MM.1S (cell line): ENCODE measurements at regions not wholly inside any gene's neighbourhood (a gene's known extent, or its start where the extent isn't known, plus 50 kb on each side); places are given as distances from the start of the nearest gene placed in this dataset.

Source experiments
- DNase-seq: peaks from one replicate; pipeline ENCODE4 v3.0.0-alpha.2; 2015
- H2AFZ ChIP-seq: fragments of 300-600 bp; sonication (generic); 2 replicates; pipeline ENCODE4 v1.6.0; 2016; ENCODE audit warnings: antibody characterized with exemption, low read length
- H3F3A ChIP-seq: fragments of 300-600 bp; sonication (generic); 2 replicates; pipeline ENCODE4 v1.6.1; 2016; ENCODE audit warnings: mild to moderate bottlenecking, antibody characterized with exemption, low read length, moderate library complexity, mixed read lengths; ENCODE audit not compliant: insufficient read depth
- H3K27ac ChIP-seq: fragments of 300-600 bp; sonication (generic); 2 replicates; pipeline ENCODE4 v1.5.1; 2016; ENCODE audit warnings: mild to moderate bottlenecking, low read length
- H3K27me3 ChIP-seq: fragments of 300-600 bp; sonication (generic); replicated peaks from 2 replicates; pipeline ENCODE4 v1.6.0; 2016; ENCODE audit warnings: low read length; ENCODE audit not compliant: insufficient read depth
- H3K36me3 ChIP-seq: fragments of 300-600 bp; sonication (generic); replicated peaks from 2 replicates; pipeline ENCODE4 v1.6.1; 2016; ENCODE audit warnings: mild to moderate bottlenecking, low read length, mixed read lengths; ENCODE audit not compliant: insufficient read depth
- H3K4me1 ChIP-seq: fragments of 300-600 bp; sonication (generic); 2 replicates; pipeline ENCODE4 v1.6.1; 2016; ENCODE audit warnings: low read length, mixed read lengths
- H3K4me2 ChIP-seq: fragments of 300-600 bp; sonication (generic); 2 replicates; pipeline ENCODE4 v1.6.0; 2016; ENCODE audit warnings: low read depth, low read length
- H3K4me3 ChIP-seq: fragments of 300-600 bp; sonication (generic); 2 replicates; pipeline ENCODE4 v1.5.1; 2016; ENCODE audit warnings: low read length, mixed read lengths
- H3K79me2 ChIP-seq: fragments of 300-600 bp; sonication (generic); 2 replicates; pipeline ENCODE4 v1.6.1; 2016; ENCODE audit warnings: mixed run types, low read length, mixed read lengths
- H3K9ac ChIP-seq: fragments of 300-600 bp; sonication (generic); 2 replicates; pipeline ENCODE4 v1.6.1; 2016; ENCODE audit warnings: low read length, mixed read lengths
- H3K9me2 ChIP-seq: fragments of 300-600 bp; sonication (generic); replicated peaks from 2 replicates; pipeline ENCODE4 v1.6.1; 2016; ENCODE audit warnings: mild to moderate bottlenecking, low read length, mixed read lengths; ENCODE audit not compliant: insufficient read depth
- H3K9me3 ChIP-seq: fragments of 300-600 bp; sonication (generic); replicated peaks from 2 replicates; pipeline ENCODE4 v1.6.1; 2016; ENCODE audit warnings: mild to moderate bottlenecking, low read length, mixed read lengths; ENCODE audit not compliant: insufficient read depth
- H4K20me1 ChIP-seq: fragments of 300-600 bp; sonication (generic); 2 replicates; pipeline ENCODE4 v1.6.1; 2016; ENCODE audit warnings: mild to moderate bottlenecking, low read length, moderate library complexity, mixed read lengths; ENCODE audit not compliant: insufficient read depth
- EZH2 ChIP-seq: fragments of 300-600 bp; sonication (generic); optimal IDR thresholded peaks from 2 replicates; pipeline ENCODE3; 2017; ENCODE audit warnings: low read depth, mild to moderate bottlenecking, antibody characterized with exemption, low read length, mixed read lengths
- EZH2phosphoT487 ChIP-seq: fragments of 300-600 bp; sonication (generic); IDR thresholded peaks from 2 replicates; pipeline ENCODE4 v1.6.1; 2018; ENCODE audit warnings: antibody characterized with exemption, low read length
- TF ChIP-seq, protein P1 (sequence below): fragments of 300-600 bp; sonication (generic); IDR thresholded peaks from 2 replicates; pipeline ENCODE4 v1.5.1; 2016; ENCODE audit warnings: antibody characterized with exemption, low read length, mixed read lengths

DNA sequence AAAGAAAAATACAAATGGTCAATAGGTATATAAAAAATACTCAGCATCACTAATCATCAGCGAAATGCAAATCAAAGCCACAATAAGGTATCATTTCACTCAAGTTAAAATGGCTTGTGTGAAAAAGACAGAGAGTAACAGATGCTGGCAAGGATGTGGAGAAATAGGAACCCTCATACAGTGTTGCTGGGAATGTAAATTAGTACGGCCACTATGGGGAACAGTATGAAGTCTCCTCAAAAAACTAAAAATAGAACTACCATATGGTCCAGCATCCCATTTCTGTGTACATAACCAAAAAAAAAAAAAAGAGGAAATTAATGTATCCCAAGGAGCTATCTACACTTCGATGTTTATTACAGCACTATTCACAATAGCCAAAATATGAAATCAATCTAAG lies 98.1 kb upstream of the TGFBR2 start:
- Histone ChIP-seq H3F3A (no peaks in the 10 kb centered on the region), H4K20me1 (no peaks in the 10 kb centered on the region)
- TF ChIP-seq EZH2 (no peak), EZH2phosphoT487 (no peak)
- TF ChIP-seq, protein P1, sequence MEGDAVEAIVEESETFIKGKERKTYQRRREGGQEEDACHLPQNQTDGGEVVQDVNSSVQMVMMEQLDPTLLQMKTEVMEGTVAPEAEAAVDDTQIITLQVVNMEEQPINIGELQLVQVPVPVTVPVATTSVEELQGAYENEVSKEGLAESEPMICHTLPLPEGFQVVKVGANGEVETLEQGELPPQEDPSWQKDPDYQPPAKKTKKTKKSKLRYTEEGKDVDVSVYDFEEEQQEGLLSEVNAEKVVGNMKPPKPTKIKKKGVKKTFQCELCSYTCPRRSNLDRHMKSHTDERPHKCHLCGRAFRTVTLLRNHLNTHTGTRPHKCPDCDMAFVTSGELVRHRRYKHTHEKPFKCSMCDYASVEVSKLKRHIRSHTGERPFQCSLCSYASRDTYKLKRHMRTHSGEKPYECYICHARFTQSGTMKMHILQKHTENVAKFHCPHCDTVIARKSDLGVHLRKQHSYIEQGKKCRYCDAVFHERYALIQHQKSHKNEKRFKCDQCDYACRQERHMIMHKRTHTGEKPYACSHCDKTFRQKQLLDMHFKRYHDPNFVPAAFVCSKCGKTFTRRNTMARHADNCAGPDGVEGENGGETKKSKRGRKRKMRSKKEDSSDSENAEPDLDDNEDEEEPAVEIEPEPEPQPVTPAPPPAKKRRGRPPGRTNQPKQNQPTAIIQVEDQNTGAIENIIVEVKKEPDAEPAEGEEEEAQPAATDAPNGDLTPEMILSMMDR, result no peak

DNA sequence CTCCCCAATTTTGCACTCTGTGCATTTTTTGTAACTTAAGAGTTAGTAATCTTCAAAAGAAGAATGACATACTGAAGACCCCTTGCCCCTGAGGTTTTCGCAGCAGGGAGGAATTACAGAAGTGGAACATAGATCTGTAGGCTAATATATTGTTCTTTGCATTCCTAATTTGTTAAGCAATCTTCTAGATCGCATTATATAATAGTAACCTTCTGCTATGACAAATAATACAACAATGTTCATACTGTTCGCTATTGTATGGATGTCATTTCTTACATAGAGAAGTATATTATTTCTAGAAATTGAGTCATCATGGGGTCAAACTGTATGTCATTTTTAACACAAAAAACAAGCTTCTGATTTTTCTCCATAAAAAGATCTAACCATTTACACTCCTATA lies 95.8 kb upstream of the TGFBR2 start:
- TF ChIP-seq, protein P1, result no peak
- TF ChIP-seq EZH2 (no peak), EZH2phosphoT487 (no peak)
- no peaks in the 10 kb centered on the region for H3K9me2 ChIP-seq
- no peak overlapping the region for H3K9ac ChIP-seq
- H3K4me1 ChIP-seq, result no peaks in the 10 kb centered on the region
- H3K36me3 ChIP-seq, result no peaks in the 10 kb centered on the region
- no peaks in the 10 kb centered on the region for H3K9me3 ChIP-seq
- H3K4me2 ChIP-seq, result no peak overlapping the region
- no peak overlapping the region for H3K4me3 ChIP-seq
- no peak for DNase-seq
- no peak overlapping the region for H2AFZ ChIP-seq
- no peaks in the 10 kb centered on the region for H3F3A ChIP-seq
- H4K20me1 ChIP-seq, result no peaks in the 10 kb centered on the region
- no peak overlapping the region for H3K27ac ChIP-seq
- H3K79me2 ChIP-seq, result no peaks in the 10 kb centered on the region
- H3K27me3 ChIP-seq, result no peaks in the 10 kb centered on the region

More for the DNA sequence above, 98.1 kb upstream of the TGFBR2 start:
- H3K27ac ChIP-seq, result no peak overlapping the region
- no peak for DNase-seq
- no peaks in the 10 kb centered on the region for H3K27me3 ChIP-seq
- no peak overlapping the region for H3K4me2 ChIP-seq
- no peak overlapping the region for H2AFZ ChIP-seq
- H3K4me1 ChIP-seq, result no peaks in the 10 kb centered on the region
- H3K9me2 ChIP-seq, result no peaks in the 10 kb centered on the region
- no peaks in the 10 kb centered on the region for H3K9me3 ChIP-seq
- H3K36me3 ChIP-seq, result no peaks in the 10 kb centered on the region
- H3K79me2 ChIP-seq, result no peaks in the 10 kb centered on the region
- H3K4me3 ChIP-seq, result no peak overlapping the region
- no peak overlapping the region for H3K9ac ChIP-seq

DNA sequence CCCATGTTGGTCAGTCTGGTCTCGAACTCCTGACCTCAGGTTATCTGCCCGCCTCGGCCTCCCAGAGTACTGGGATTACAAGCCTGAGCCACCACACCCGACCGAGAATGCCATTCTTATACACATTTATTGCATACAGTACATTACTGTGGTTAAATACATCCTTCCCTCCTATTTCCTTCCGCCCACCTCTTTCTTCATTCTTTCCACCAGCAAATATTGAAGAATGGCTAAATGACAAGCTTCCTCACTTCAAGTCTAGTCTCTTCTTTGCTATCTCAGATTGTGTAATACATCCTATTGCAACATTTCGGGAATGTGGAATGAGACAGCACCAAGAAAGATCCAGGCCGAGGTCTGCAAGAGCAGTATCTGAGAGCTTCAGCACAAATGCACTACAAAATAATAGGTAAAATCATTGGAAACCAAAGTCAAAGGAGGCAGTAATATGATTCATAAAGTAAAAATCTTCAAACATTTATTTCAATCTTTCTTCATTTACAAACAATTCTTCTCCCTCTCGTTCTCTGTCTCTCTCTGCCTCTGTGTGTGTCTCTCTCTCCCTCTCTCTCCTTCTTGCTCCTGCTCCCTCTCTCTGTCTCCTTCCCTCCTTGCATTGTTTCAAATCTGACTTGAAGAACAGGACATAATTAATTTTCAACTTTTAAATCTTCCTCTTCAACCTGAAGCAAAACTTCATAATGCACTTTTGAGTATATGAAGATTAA lies 94.7 kb upstream of the TGFBR2 start:
- H3K4me3 ChIP-seq, result no peak overlapping the region

DNA sequence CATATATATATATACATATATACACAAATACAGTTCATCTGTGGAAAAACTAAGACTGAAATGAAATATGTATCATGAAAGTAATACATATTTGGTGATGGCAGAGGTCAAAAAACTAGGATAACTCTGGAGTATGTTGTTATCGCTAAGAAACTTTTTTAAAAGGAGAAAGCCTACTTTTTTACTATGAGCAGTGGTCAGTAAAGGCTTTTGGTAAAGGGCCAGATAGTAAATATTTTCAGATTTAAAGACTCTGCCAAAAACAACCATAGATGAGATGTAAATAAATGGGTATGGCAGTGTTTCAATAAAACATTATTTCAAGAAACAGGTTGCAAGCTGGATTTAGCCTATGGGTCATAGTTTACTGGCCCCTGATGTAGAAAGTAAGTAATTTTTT lies 93.8 kb upstream of the TGFBR2 start:
- H3F3A ChIP-seq, result no peaks in the 10 kb centered on the region
- H2AFZ ChIP-seq, result no peak overlapping the region
- no peak overlapping the region for H3K9ac ChIP-seq
- H3K27me3 ChIP-seq, result no peaks in the 10 kb centered on the region
- no peaks in the 10 kb centered on the region for H3K36me3 ChIP-seq
- no peak overlapping the region for H3K4me3 ChIP-seq
- no peaks in the 10 kb centered on the region for H3K4me1 ChIP-seq
- DNase-seq, result no peak
- H3K9me2 ChIP-seq, result no peaks in the 10 kb centered on the region
- H4K20me1 ChIP-seq, result no peaks in the 10 kb centered on the region
- H3K79me2 ChIP-seq, result no peaks in the 10 kb centered on the region
- no peak overlapping the region for H3K27ac ChIP-seq
- no peak overlapping the region for H3K4me2 ChIP-seq
- H3K9me3 ChIP-seq, result no peaks in the 10 kb centered on the region
- TF ChIP-seq EZH2phosphoT487, result no peak
- TF ChIP-seq, protein P1, result no peak
- no peak for TF ChIP-seq EZH2

More for the DNA sequence above, 94.7 kb upstream of the TGFBR2 start:
- no peaks in the 10 kb centered on the region for H3K27me3 ChIP-seq
- H3K4me1 ChIP-seq, result no peaks in the 10 kb centered on the region
- no peak overlapping the region for H3K4me2 ChIP-seq
- no peak overlapping the region for H2AFZ ChIP-seq
- no peaks in the 10 kb centered on the region for H3F3A ChIP-seq
- H3K27ac ChIP-seq, result no peak overlapping the region
- H3K79me2 ChIP-seq, result no peaks in the 10 kb centered on the region
- no peak overlapping the region for H3K9ac ChIP-seq
- no peaks in the 10 kb centered on the region for H3K9me3 ChIP-seq
- H4K20me1 ChIP-seq, result no peaks in the 10 kb centered on the region
- no peak for DNase-seq
- no peaks in the 10 kb centered on the region for H3K9me2 ChIP-seq
- no peak for TF ChIP-seq EZH2phosphoT487
- no peaks in the 10 kb centered on the region for H3K36me3 ChIP-seq
